Choroid plexus epithelial cell (primary cell): ENCODE measurements at regions not wholly inside any gene's neighbourhood (a gene's known extent, or its start where the extent isn't known, plus 50 kb on each side); places are given as distances from the start of the nearest gene placed in this dataset.
A peak's percentile ranks its signal among the peaks of the same experiment; 100 is the strongest.

Source experiments
- DNase-seq: peaks from one replicate; pipeline ENCODE4 v3.0.0-alpha.2; 2010; ENCODE audit warnings: low read depth
- H3K4me3 ChIP-seq: 2 replicates; pipeline ENCODE4 v1.5.1; 2011; ENCODE audit warnings: low read depth, mild to moderate bottlenecking, control low read depth, low read length, moderate library complexity
- CTCF ChIP-seq: conservative IDR thresholded peaks from 2 replicates; pipeline ENCODE4 v1.5.1; 2011; ENCODE audit warnings: low read depth, mild to moderate bottlenecking, control low read depth, inconsistent platforms, low read length, moderate library complexity

GRCh38 chr6:85273870-85274269 is 176.0 kb upstream of the NT5E start:
- no peak for TF ChIP-seq CTCF
- no peak overlapping the region for H3K4me3 ChIP-seq
- DNase-seq: peak; percentile 26

- no peak for TF ChIP-seq CTCF
- DNase-seq: no peak
- H3K4me3 ChIP-seq: no peak overlapping the region
These were observed 176.8 kb upstream of the NT5E start for GRCh38 chr6:85273046-85273445.

- TF ChIP-seq CTCF: no peak
- no peak overlapping the region for H3K4me3 ChIP-seq
- DNase-seq: no peak
These were observed 177.3 kb upstream of the NT5E start for GRCh38 chr6:85272592-85272991.

GRCh38 chr6:85262621-85263020 is 187.3 kb upstream of the NT5E start:
- no peak overlapping the region for H3K4me3 ChIP-seq
- no peak for TF ChIP-seq CTCF
- no peak for DNase-seq

GRCh38 chr6:85261271-85261670 is 188.6 kb upstream of the NT5E start:
- no peak for DNase-seq
- no peak for TF ChIP-seq CTCF

GRCh38 chr6:85255661-85256060 is 194.2 kb upstream of the NT5E start:
- no peak for TF ChIP-seq CTCF
- H3K4me3 ChIP-seq: no peak overlapping the region
- DNase-seq: no peak

More at GRCh38 chr6:85261271-85261670, 188.6 kb upstream of the NT5E start:
- H3K4me3 ChIP-seq: no peak overlapping the region

- H3K4me3 ChIP-seq: no peak overlapping the region
- TF ChIP-seq CTCF: no peak
- DNase-seq: no peak
These were observed 197.3 kb upstream of the NT5E start for GRCh38 chr6:85252552-85252951.
